Upper lobe of left lung (tissue), 6 donors: ENCODE measurements at regions not wholly inside any gene's neighbourhood (a gene's known extent, or its start where the extent isn't known, plus 50 kb on each side); places are given as distances from the start of the nearest gene placed in this dataset.

Source experiments
- ATAC-seq, 2 donors: fragments of 200-7000 bp; cut with Tn5 transposase; one replicate each; pipeline ENCODE4 v1.9.1; 2022; ENCODE audit warnings: mild to moderate bottlenecking in 2 of 2, moderate library complexity in 2 of 2; ENCODE audit not compliant: low FRiP score in 2 of 2
- DNase-seq, 2 donors: peaks; one replicate each; pipeline ENCODE4 v3.0.0-alpha.2; 2019 to 2020
- H3K27ac ChIP-seq, 4 donors: fragments of 200-600 bp; sonication (generic); one replicate each; pipeline ENCODE4 v1.5.1; 2016 to 2019
- H3K27me3 ChIP-seq, 4 donors: fragments of 200-600 bp; sonication (generic); one replicate each; pipeline ENCODE4 v1.5.1; 2017 to 2019
- H3K36me3 ChIP-seq, 4 donors: fragments of 200-600 bp; sonication (generic); one replicate each; pipeline ENCODE4 v1.5.1; 2016 to 2019
- H3K4me1 ChIP-seq, 4 donors: fragments of 200-600 bp; sonication (generic); one replicate each; pipeline ENCODE4 v1.5.1; 2018 to 2019
- H3K4me3 ChIP-seq, 4 donors: fragments of 200-600 bp; sonication (generic); one replicate each; pipeline ENCODE4 v1.5.1; 2017 to 2019; ENCODE audit warnings: mild to moderate bottlenecking in 2 of 4, moderate library complexity in 1 of 4
- H3K9me3 ChIP-seq, 4 donors: fragments of 200-600 bp; sonication (generic); one replicate each; pipeline ENCODE4 v1.5.1; 2018 to 2019
- CTCF ChIP-seq, 6 experiments: fragments of 450-650 bp in 4 of 6; fragments of 200-600 bp in 2 of 6; sonication (generic) in 2 of 6; IDR thresholded peaks; one replicate each; pipeline ENCODE4 v1.5.1; 2016 to 2019; ENCODE audit warnings: antibody characterized with exemption in 6 of 6
- EP300 ChIP-seq, 4 donors: sonication (generic); formaldehyde crosslinking; IDR thresholded peaks; one replicate each; pipeline ENCODE4 v1.5.1; 2017; ENCODE audit warnings: antibody characterized with exemption in 4 of 4, control low read depth in 2 of 4
- POLR2A ChIP-seq, 4 donors: fragments of 450-650 bp; IDR thresholded peaks; one replicate each; pipeline ENCODE4 v1.5.1; 2016 to 2017; ENCODE audit warnings: antibody characterized with exemption in 4 of 4, mild to moderate bottlenecking in 2 of 4
- POLR2AphosphoS5 ChIP-seq, 2 donors: sonication (generic); formaldehyde crosslinking; IDR thresholded peaks; one replicate each; pipeline ENCODE4 v1.5.1; 2017; ENCODE audit warnings: antibody characterized with exemption in 2 of 2
- WGBS, 2 donors: methylation state at CpG; one replicate each; pipeline ENCODE4 v1.1.5; 2017 to 2018; 5-methylcytosine and 5-hydroxymethylcytosine counted together
- donor health status: DM: no; HTN: no; CAD: no; lungs with moderate emphysema.
- donor health status: DM: no; HTN: yes; CAD: no; lungs with severe emphysema.

GRCh38 chr15:52922871-52923270, 132.7 kb upstream of the ONECUT1 start:
- no peak for ATAC-seq
- Histone ChIP-seq H3K27me3 (no peaks in the 10 kb centered on the region), H3K4me1 (no peaks in the 10 kb centered on the region), H3K4me3 (no peak overlapping the region), H3K27ac (no peak overlapping the region), H3K9me3 (no peaks in the 10 kb centered on the region), H3K36me3 (no peaks in the 10 kb centered on the region)
- DNase-seq = no peak
- TF ChIP-seq CTCF (IDR thresholded peaks at IDR 0.05) (no peak), EP300 (IDR thresholded peaks at IDR 0.05) (no peak), POLR2A (IDR thresholded peaks at IDR 0.05) (no peak), POLR2AphosphoS5 (IDR thresholded peaks at IDR 0.05) (no peak)
- WGBS, 2 donors = 84 to 86% methylated on average over 7 of the region's 7 CpGs

GRCh38 chr15:52912172-52912571, 122.0 kb upstream of the ONECUT1 start:
- no peak for ATAC-seq
- WGBS, 2 donors = 65 to 68% methylated on average over 1 of the region's 1 CpG

GRCh38 chr15:52893338-52893737, 103.2 kb upstream of the ONECUT1 start:
- Histone ChIP-seq H3K27me3 (no peaks in the 10 kb centered on the region), H3K4me1 (no peaks in the 10 kb centered on the region), H3K36me3 (no peaks in the 10 kb centered on the region), H3K9me3 (no peaks in the 10 kb centered on the region), H3K27ac (no peak overlapping the region), H3K4me3 (no peak overlapping the region)
- WGBS, 2 donors = 44 to 48% methylated on average over 3 of the region's 3 CpGs
- DNase-seq = no peak
- no peak for ATAC-seq
- no peak for TF ChIP-seq POLR2A (IDR thresholded peaks at IDR 0.05)
- TF ChIP-seq POLR2AphosphoS5 (IDR thresholded peaks at IDR 0.05) = no peak
- no peak for TF ChIP-seq CTCF (IDR thresholded peaks at IDR 0.05)

More at GRCh38 chr15:52912172-52912571, 122.0 kb upstream of the ONECUT1 start:
- H3K9me3 ChIP-seq = no peaks in the 10 kb centered on the region
- no peaks in the 10 kb centered on the region for H3K36me3 ChIP-seq
- no peaks in the 10 kb centered on the region for H3K27me3 ChIP-seq
- TF ChIP-seq POLR2A (IDR thresholded peaks at IDR 0.05) (no peak), CTCF (IDR thresholded peaks at IDR 0.05) (no peak)
- no peak overlapping the region for H3K4me3 ChIP-seq
- DNase-seq = no peak
- no peaks in the 10 kb centered on the region for H3K4me1 ChIP-seq
- no peak overlapping the region for H3K27ac ChIP-seq

- Histone ChIP-seq H3K9me3 (no peaks in the 10 kb centered on the region), H3K36me3 (no peaks in the 10 kb centered on the region), H3K27ac (no peak overlapping the region), H3K4me3 (no peak overlapping the region), H3K27me3 (no peaks in the 10 kb centered on the region), H3K4me1 (no peaks in the 10 kb centered on the region)
- DNase-seq (no peak), ATAC-seq (no peak)
- 45 to 53% methylated on average over 7 of the region's 7 CpGs for WGBS, 2 donors
- TF ChIP-seq POLR2AphosphoS5 (IDR thresholded peaks at IDR 0.05) = no peak
- no peak for TF ChIP-seq CTCF (IDR thresholded peaks at IDR 0.05)
- TF ChIP-seq POLR2A (IDR thresholded peaks at IDR 0.05) = no peak
- no peak for TF ChIP-seq EP300 (IDR thresholded peaks at IDR 0.05)
These were observed 89.8 kb upstream of the ONECUT1 start for GRCh38 chr15:52879904-52880303.

GRCh38 chr15:52879145-52879544, 89.0 kb upstream of the ONECUT1 start:
- Histone ChIP-seq H3K4me1 (no peaks in the 10 kb centered on the region), H3K36me3 (no peaks in the 10 kb centered on the region), H3K9me3 (no peaks in the 10 kb centered on the region), H3K27me3 (no peaks in the 10 kb centered on the region), H3K4me3 (no peak overlapping the region), H3K27ac (no peak overlapping the region)
- 46 to 47% methylated on average over 4 of the region's 4 CpGs for WGBS, 2 donors
- DNase-seq (no peak), ATAC-seq (no peak)
- TF ChIP-seq EP300 (IDR thresholded peaks at IDR 0.05) = no peak
- no peak for TF ChIP-seq CTCF (IDR thresholded peaks at IDR 0.05)
- TF ChIP-seq POLR2AphosphoS5 (IDR thresholded peaks at IDR 0.05) = no peak
